GM12891 (cell line): ENCODE measurements at regions not wholly inside any gene's neighbourhood (a gene's known extent, or its start where the extent isn't known, plus 50 kb on each side); places are given as distances from the start of the nearest gene placed in this dataset.

Source experiments
- POLR2A ChIP-seq: IDR thresholded peaks from 2 replicates; pipeline ENCODE4 v1.6.1; 2011; ENCODE audit warnings: low read depth, low read length, control low read depth
- POLR2AphosphoS5 ChIP-seq: IDR thresholded peaks from 2 replicates; pipeline ENCODE4 v1.6.1; 2011; ENCODE audit warnings: low read depth, low read length, control low read depth
- POU2F2 ChIP-seq: IDR thresholded peaks from 2 replicates; pipeline ENCODE4 v1.6.1; 2011; ENCODE audit warnings: low read depth, mild to moderate bottlenecking, control low read depth, low read length, moderate library complexity
- SPI1 ChIP-seq: IDR thresholded peaks from 2 replicates; pipeline ENCODE4 v1.6.1; 2011; ENCODE audit warnings: low read depth, low read length, control low read depth
- TAF1 ChIP-seq: IDR thresholded peaks from 2 replicates; pipeline ENCODE4 v1.6.1; 2011; ENCODE audit warnings: low read depth, low read length, control low read depth

GRCh38 chr12:65721541-65722190 is 102.6 kb upstream of the HMGA2 start:
- TF ChIP-seq POLR2A (no peak), POLR2AphosphoS5 (no peak), TAF1 (no peak), POU2F2 (no peak), SPI1 (no peak)
